ENCODE measurements at regions not wholly inside any gene's neighbourhood (a gene's known extent, or its start where the extent isn't known, plus 50 kb on each side); places are given as distances from the start of the nearest gene placed in this dataset.
"Not testable (repeated sequence)": the region's sequence is repeated elsewhere in the genome, so short reads cannot be mapped to it uniquely, and the experiment has no call there.

DNA sequence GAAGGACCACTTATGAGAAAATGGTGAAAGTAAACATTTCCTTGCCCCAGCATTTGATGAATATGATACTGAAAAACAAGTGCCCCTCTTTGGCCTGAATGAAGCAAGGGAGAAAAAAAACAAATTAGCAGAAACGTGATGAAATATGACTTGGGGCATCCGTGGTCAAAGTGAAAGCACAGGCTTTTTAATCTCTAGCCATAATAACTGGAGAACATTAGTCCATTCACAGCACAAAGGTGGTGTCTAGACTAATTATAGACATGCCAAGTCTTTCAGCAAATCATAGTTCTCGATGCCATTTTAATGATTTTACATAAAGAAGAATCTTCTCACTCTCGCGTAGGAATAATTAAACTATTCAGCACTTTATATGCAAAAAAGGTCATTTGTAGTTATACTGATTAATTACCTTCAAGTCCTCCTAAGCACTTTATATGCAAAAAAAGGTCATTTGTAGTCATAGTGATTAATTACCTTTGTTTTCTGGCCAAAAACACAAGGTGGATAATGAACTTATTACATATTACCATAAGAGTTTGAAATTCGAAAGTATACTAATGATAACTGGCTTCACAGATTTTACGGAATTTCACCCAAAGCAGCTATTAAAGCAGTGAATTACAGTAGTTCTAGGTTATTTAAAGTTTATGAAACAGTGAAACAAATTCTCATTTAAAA is 121.6 kb downstream of the ZNF22 start:
- not testable (repeated sequence) for DNase-seq; H3K4me2 ChIP-seq (ENCODE audit: low read depth, low read length, poor library complexity, severe bottlenecking); H3K9me3 ChIP-seq (ENCODE audit: low read length); H3K9ac ChIP-seq (ENCODE audit: low read length); H2AFZ ChIP-seq (ENCODE audit: low read length); H3K4me3 ChIP-seq (ENCODE audit: low read length); H3K27ac ChIP-seq (ENCODE audit: low read length); H3K4me1 ChIP-seq (ENCODE audit: low read length); H3K36me3 ChIP-seq (ENCODE audit: insufficient read depth, low read length); H4K20me1 ChIP-seq (ENCODE audit: insufficient read depth, low read depth, low read length); H3K27me3 ChIP-seq (ENCODE audit: low read length); H3K79me2 ChIP-seq (ENCODE audit: low read length); H3K9me2 ChIP-seq (replicated peaks; ENCODE audit: insufficient read depth, low read length)

DNA sequence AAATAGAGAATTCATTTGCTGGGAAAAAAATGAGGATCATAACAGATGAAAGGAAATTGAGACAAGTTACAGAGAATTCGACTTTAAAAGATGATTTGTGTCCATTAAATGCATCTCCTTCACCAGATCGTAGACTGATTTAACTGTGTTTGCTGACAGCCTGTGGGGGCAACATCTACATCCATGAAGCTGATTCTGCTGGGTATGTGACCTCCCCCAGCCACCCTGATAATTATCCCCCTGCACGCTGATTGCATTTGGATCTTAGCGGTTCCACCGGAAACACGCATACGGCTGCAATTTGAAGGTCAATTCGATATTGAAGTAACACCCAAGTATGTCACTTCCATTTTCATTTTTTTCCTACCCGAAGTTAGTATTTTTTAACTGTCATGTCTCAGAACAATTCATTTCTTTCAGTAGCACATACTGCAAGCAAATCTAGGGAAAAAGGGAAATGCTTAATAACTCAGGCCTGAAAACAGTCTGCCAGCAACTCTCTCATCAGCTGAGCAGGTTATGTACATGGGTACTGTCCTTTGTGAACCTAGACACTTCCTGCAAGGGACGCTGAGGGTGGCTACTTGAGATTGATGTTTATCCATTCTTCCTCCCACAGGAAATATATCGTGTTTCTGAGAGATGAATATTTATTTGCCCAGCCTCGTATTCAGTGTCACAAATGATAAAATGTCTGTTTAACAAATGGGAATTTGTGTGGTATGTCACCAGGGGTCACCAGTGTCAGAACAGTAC is 134.9 kb downstream of the ZNF22 start:
- no peaks in the 10 kb centered on the region for H3K36me3 ChIP-seq (ENCODE audit: insufficient read depth, low read length)
- no peak overlapping the region for H3K9ac ChIP-seq (ENCODE audit: low read length)
- DNase-seq, result no peak
- no peaks in the 10 kb centered on the region for H3K79me2 ChIP-seq (ENCODE audit: low read length)
- H3K4me2 ChIP-seq (ENCODE audit: low read depth, low read length, poor library complexity, severe bottlenecking), result no peak overlapping the region
- no peak overlapping the region for H3K27ac ChIP-seq (ENCODE audit: low read length)
- no peaks in the 10 kb centered on the region for H3K9me2 ChIP-seq (replicated peaks; ENCODE audit: insufficient read depth, low read length)
- H3K9me3 ChIP-seq (ENCODE audit: low read length), result no peaks in the 10 kb centered on the region
- H3K27me3 ChIP-seq (ENCODE audit: low read length), result no peaks in the 10 kb centered on the region
- H3K4me3 ChIP-seq (ENCODE audit: low read length), result no peak overlapping the region
- H4K20me1 ChIP-seq (ENCODE audit: insufficient read depth, low read depth, low read length), result no peaks in the 10 kb centered on the region
- H3K4me1 ChIP-seq (ENCODE audit: low read length), result no peaks in the 10 kb centered on the region
- no peak overlapping the region for H2AFZ ChIP-seq (ENCODE audit: low read length)

DNA sequence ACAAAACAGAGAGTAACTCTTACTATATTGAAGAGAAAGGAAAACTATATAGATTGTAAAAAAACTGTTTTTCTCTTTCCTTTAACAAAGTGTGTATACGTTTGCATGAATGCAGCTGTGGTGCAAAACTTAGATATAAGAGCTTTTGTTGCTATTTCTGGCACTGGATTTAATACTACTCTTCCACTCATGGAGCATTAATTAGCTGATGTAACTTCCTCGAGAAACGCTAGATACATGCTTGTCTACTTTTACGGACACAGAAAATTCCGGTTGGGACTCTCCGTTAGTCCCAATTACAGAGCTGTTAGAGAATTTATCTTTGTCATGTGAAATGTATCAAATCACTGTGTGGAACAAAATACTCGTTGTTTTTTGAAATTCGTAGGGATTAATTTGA is 135.5 kb downstream of the ZNF22 start:
- Histone ChIP-seq H3K9me3 (ENCODE audit: low read length) (no peaks in the 10 kb centered on the region), H4K20me1 (ENCODE audit: insufficient read depth, low read depth, low read length) (no peaks in the 10 kb centered on the region), H3K4me2 (ENCODE audit: low read depth, low read length, poor library complexity, severe bottlenecking) (no peak overlapping the region), H3K36me3 (ENCODE audit: insufficient read depth, low read length) (no peaks in the 10 kb centered on the region), H3K4me1 (ENCODE audit: low read length) (no peaks in the 10 kb centered on the region), H3K4me3 (ENCODE audit: low read length) (no peak overlapping the region), H3K27me3 (ENCODE audit: low read length) (no peaks in the 10 kb centered on the region), H3K79me2 (ENCODE audit: low read length) (no peaks in the 10 kb centered on the region), H3K9ac (ENCODE audit: low read length) (no peak overlapping the region), H3K27ac (ENCODE audit: low read length) (no peak overlapping the region), H3K9me2 (replicated peaks; ENCODE audit: insufficient read depth, low read length) (no peaks in the 10 kb centered on the region), H2AFZ (ENCODE audit: low read length) (no peak overlapping the region)
- DNase-seq, result no peak

DNA sequence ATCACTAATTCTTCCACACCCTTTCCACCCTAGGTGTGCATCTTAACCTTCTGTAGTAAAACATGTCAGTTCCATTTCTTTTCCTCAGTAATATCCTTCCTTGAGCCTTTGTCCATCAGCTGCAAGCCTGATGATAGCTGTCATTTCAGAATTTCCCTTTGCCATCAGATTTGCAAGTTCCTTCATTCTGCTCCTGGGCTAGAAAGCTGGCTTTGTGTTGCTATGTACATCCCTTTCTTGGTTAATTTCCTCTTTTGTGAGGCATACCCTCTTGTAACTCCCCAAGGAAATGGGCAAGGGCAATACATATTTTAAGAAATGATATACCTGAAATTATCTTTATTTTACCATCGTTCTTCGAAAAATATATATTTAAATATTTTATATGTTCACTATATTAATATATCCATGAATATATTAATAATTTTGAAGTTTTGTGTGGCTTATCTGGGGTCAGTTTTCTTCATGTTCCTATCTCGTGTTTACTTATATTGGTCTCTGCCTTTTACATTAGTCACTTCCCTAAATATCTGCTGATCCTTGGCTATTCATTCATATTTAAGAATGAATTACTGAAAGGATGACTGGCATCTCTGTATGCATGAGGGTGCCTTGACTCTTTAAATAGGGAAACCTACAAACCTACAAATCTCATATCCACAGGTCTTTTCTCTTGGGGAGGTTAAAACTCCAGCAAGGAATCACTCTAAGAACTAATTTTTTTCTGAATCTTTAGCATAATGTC is 143.8 kb downstream of the ZNF22 start:
- H3K9me3 ChIP-seq (ENCODE audit: low read length), result no peaks in the 10 kb centered on the region
- no peak overlapping the region for H2AFZ ChIP-seq (ENCODE audit: low read length)
- H3K36me3 ChIP-seq (ENCODE audit: insufficient read depth, low read length), result no peaks in the 10 kb centered on the region
- no peak overlapping the region for H3K27ac ChIP-seq (ENCODE audit: low read length)
- no peaks in the 10 kb centered on the region for H3K79me2 ChIP-seq (ENCODE audit: low read length)
- no peaks in the 10 kb centered on the region for H3K27me3 ChIP-seq (ENCODE audit: low read length)
- H3K4me2 ChIP-seq (ENCODE audit: low read depth, low read length, poor library complexity, severe bottlenecking), result no peak overlapping the region
- no peaks in the 10 kb centered on the region for H3K9me2 ChIP-seq (replicated peaks; ENCODE audit: insufficient read depth, low read length)
- H3K4me3 ChIP-seq (ENCODE audit: low read length), result no peak overlapping the region
- no peak for DNase-seq
- no peaks in the 10 kb centered on the region for H4K20me1 ChIP-seq (ENCODE audit: insufficient read depth, low read depth, low read length)
- H3K9ac ChIP-seq (ENCODE audit: low read length), result no peak overlapping the region
- no peaks in the 10 kb centered on the region for H3K4me1 ChIP-seq (ENCODE audit: low read length)

GRCh38 chr10:45145143-45145542 is 144.4 kb downstream of the ZNF22 start:
- H3K27me3 ChIP-seq (ENCODE audit: low read length); H3K4me2 ChIP-seq (ENCODE audit: low read depth, low read length, poor library complexity, severe bottlenecking); H2AFZ ChIP-seq (ENCODE audit: low read length); H4K20me1 ChIP-seq (ENCODE audit: insufficient read depth, low read depth, low read length); H3K9me2 ChIP-seq (replicated peaks; ENCODE audit: insufficient read depth, low read length); H3K4me3 ChIP-seq (ENCODE audit: low read length); H3K79me2 ChIP-seq (ENCODE audit: low read length); H3K27ac ChIP-seq (ENCODE audit: low read length); H3K36me3 ChIP-seq (ENCODE audit: insufficient read depth, low read length); DNase-seq; H3K9ac ChIP-seq (ENCODE audit: low read length); H3K9me3 ChIP-seq (ENCODE audit: low read length); H3K4me1 ChIP-seq (ENCODE audit: low read length): not testable (repeated sequence)

DNA sequence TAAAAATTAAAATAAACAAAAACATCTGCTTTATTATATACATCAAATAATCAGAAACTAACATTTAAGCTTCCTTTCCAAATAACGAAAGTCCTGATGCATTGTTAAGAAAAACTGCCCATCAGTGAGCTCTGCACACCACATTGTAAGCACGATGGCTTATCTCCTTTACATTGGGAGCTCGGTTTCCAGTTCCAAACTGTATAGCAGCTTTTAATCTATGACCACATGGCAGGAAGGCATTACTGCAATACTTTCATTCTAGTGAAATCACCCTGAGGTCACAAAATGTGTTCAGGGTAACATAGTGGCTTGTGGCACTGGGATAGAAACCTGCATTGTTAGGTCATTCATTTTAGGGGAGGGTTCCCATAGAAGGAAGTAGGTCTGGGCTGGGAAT is 146.3 kb downstream of the ZNF22 start:
- Histone ChIP-seq H4K20me1 (ENCODE audit: insufficient read depth, low read depth, low read length) (no peaks in the 10 kb centered on the region), H3K4me3 (ENCODE audit: low read length) (no peak overlapping the region), H3K4me2 (ENCODE audit: low read depth, low read length, poor library complexity, severe bottlenecking) (no peak overlapping the region), H3K9me2 (replicated peaks; ENCODE audit: insufficient read depth, low read length) (no peaks in the 10 kb centered on the region), H3K9ac (ENCODE audit: low read length) (no peak overlapping the region), H2AFZ (ENCODE audit: low read length) (no peak overlapping the region), H3K27ac (ENCODE audit: low read length) (no peak overlapping the region), H3K27me3 (ENCODE audit: low read length) (no peaks in the 10 kb centered on the region), H3K9me3 (ENCODE audit: low read length) (no peaks in the 10 kb centered on the region), H3K36me3 (ENCODE audit: insufficient read depth, low read length) (no peaks in the 10 kb centered on the region), H3K79me2 (ENCODE audit: low read length) (no peaks in the 10 kb centered on the region), H3K4me1 (ENCODE audit: low read length) (no peaks in the 10 kb centered on the region)
- DNase-seq, result no peak

DNA sequence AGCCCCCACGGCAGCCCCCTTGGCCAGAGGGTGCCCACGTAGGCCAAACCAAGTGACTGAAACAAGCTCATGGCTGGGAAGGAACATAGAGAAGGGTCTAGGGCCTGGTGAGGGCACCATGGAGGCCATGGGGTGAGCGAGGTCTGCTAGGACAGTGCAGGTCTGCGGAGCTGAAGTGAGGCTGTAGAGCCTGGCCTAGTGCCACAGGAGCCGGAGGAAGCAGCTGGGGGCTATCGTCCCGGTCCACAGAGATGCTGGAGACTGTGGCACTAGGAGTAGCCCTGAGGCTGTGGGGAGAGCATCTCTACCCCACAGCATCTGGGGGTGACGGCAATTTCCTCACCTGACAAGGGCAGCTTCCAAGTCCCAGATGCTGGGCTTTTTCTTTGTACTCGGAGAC is 150.3 kb downstream of the ZNF22 start:
- no peak overlapping the region for H3K4me2 ChIP-seq (ENCODE audit: low read depth, low read length, poor library complexity, severe bottlenecking)
- no peak overlapping the region for H2AFZ ChIP-seq (ENCODE audit: low read length)
- no peak overlapping the region for H3K4me3 ChIP-seq (ENCODE audit: low read length)
- no peaks in the 10 kb centered on the region for H3K36me3 ChIP-seq (ENCODE audit: insufficient read depth, low read length)
- DNase-seq, result no peak
- no peak overlapping the region for H3K27ac ChIP-seq (ENCODE audit: low read length)
- no peaks in the 10 kb centered on the region for H3K9me2 ChIP-seq (replicated peaks; ENCODE audit: insufficient read depth, low read length)
- H3K27me3 ChIP-seq (ENCODE audit: low read length), result 0 out of 2 replicates have a peak, but pooled peaks cover 2% of the 10 kb centered on the region
- H3K79me2 ChIP-seq (ENCODE audit: low read length), result no peaks in the 10 kb centered on the region
- H3K4me1 ChIP-seq (ENCODE audit: low read length), result no peaks in the 10 kb centered on the region
- no peaks in the 10 kb centered on the region for H3K9me3 ChIP-seq (ENCODE audit: low read length)
- H3K9ac ChIP-seq (ENCODE audit: low read length), result no peak overlapping the region
- no peaks in the 10 kb centered on the region for H4K20me1 ChIP-seq (ENCODE audit: insufficient read depth, low read depth, low read length)

- no peaks in the 10 kb centered on the region for H3K79me2 ChIP-seq (ENCODE audit: low read length)
- H4K20me1 ChIP-seq (ENCODE audit: insufficient read depth, low read depth, low read length), result no peaks in the 10 kb centered on the region
- H3K9me3 ChIP-seq (ENCODE audit: low read length), result no peaks in the 10 kb centered on the region
- H3K4me2 ChIP-seq (ENCODE audit: low read depth, low read length, poor library complexity, severe bottlenecking), result no peak overlapping the region
- no peak for DNase-seq
- no peak overlapping the region for H2AFZ ChIP-seq (ENCODE audit: low read length)
- H3K9me2 ChIP-seq (replicated peaks; ENCODE audit: insufficient read depth, low read length), result no peaks in the 10 kb centered on the region
- H3K4me3 ChIP-seq (ENCODE audit: low read length), result no peak overlapping the region
- H3K4me1 ChIP-seq (ENCODE audit: low read length), result no peaks in the 10 kb centered on the region
- H3K9ac ChIP-seq (ENCODE audit: low read length), result no peak overlapping the region
- 0 out of 2 replicates have a peak, but pooled peaks cover 2% of the 10 kb centered on the region for H3K27me3 ChIP-seq (ENCODE audit: low read length)
- H3K27ac ChIP-seq (ENCODE audit: low read length), result no peak overlapping the region
- H3K36me3 ChIP-seq (ENCODE audit: insufficient read depth, low read length), result no peaks in the 10 kb centered on the region
These were observed 150.9 kb downstream of the ZNF22 start for GRCh38 chr10:45151467-45152214.
